ENCODE measurements at regions not wholly inside any gene's neighbourhood (a gene's known extent, or its start where the extent isn't known, plus 50 kb on each side); places are given as distances from the start of the nearest gene placed in this dataset.

DNA sequence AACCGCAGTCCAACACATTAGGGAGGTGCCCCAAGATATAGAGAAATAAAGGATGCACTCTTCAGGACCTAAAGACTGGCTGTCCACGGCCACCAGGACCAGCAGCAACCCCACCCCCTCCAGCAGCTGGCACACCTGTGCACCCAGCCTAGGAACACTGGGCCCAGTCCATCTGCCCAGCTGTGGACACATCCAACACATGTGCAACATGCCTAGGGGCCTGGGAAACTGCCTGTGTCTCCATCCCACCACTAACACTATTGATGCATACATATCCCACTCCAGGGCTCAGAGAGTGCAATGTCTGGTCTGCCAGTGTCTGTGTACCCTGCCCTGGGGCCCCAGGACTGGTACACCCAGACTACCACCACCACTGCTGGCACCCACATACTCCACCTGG is 1781.3 kb downstream of the MAT2B start:
- no peaks in the 10 kb centered on the region for H3K27me3 ChIP-seq
- no peaks in the 10 kb centered on the region for H3K36me3 ChIP-seq (replicated peaks in 1 of 2)
- H3K27ac ChIP-seq = no peak overlapping the region
- intact Hi-C loops (cut with DNase I) = no loop called here
- 61 to 83% (median 76%) methylated on average over 1 to 2 of the region's 2 CpGs for WGBS, 4 donors
- DNase-seq = no peak
- no peak for TF ChIP-seq POLR2A (IDR thresholded peaks at IDR 0.05)
- TF ChIP-seq, protein P1, sequence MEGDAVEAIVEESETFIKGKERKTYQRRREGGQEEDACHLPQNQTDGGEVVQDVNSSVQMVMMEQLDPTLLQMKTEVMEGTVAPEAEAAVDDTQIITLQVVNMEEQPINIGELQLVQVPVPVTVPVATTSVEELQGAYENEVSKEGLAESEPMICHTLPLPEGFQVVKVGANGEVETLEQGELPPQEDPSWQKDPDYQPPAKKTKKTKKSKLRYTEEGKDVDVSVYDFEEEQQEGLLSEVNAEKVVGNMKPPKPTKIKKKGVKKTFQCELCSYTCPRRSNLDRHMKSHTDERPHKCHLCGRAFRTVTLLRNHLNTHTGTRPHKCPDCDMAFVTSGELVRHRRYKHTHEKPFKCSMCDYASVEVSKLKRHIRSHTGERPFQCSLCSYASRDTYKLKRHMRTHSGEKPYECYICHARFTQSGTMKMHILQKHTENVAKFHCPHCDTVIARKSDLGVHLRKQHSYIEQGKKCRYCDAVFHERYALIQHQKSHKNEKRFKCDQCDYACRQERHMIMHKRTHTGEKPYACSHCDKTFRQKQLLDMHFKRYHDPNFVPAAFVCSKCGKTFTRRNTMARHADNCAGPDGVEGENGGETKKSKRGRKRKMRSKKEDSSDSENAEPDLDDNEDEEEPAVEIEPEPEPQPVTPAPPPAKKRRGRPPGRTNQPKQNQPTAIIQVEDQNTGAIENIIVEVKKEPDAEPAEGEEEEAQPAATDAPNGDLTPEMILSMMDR (IDR thresholded peaks at IDR 0.05) = no peak
- no peak overlapping the region for H3K4me3 ChIP-seq
- no peaks in the 10 kb centered on the region for H3K4me1 ChIP-seq (replicated peaks in 1 of 2)
- no peaks in the 10 kb centered on the region for H3K9me3 ChIP-seq (replicated peaks in 1 of 3)

- no peak for DNase-seq
- Histone ChIP-seq H3K4me1 (replicated peaks in 1 of 2) (no peaks in the 10 kb centered on the region), H3K36me3 (replicated peaks in 1 of 2) (no peaks in the 10 kb centered on the region), H3K27me3 (no peaks in the 10 kb centered on the region), H3K9me3 (replicated peaks in 1 of 3) (no peaks in the 10 kb centered on the region), H3K27ac (no peak overlapping the region), H3K4me3 (no peak overlapping the region)
- TF ChIP-seq POLR2A (IDR thresholded peaks at IDR 0.05) = no peak
- intact Hi-C loops (cut with DNase I) = no loop called here
- 26 to 32% (median 30%) methylated on average over 2 of the region's 2 CpGs for WGBS, 4 donors
Measured at GRCh38 chr5:165290535-165290934, 1785.1 kb downstream of the MAT2B start.

GRCh38 chr5:165296401-165297130 is 1791.1 kb downstream of the MAT2B start:
- Histone ChIP-seq H3K4me1 (replicated peaks in 1 of 2) (no peaks in the 10 kb centered on the region), H3K4me3 (no peak overlapping the region), H3K9me3 (replicated peaks in 1 of 3) (no peaks in the 10 kb centered on the region), H3K36me3 (replicated peaks in 1 of 2) (no peaks in the 10 kb centered on the region), H3K27me3 (no peaks in the 10 kb centered on the region), H3K27ac (no peak overlapping the region)
- intact Hi-C loops (cut with DNase I) = no loop called here
- TF ChIP-seq POLR2A (IDR thresholded peaks at IDR 0.05) = no peak
- no peak for DNase-seq
- 77 to 87% (median 78%) methylated on average over 6 of the region's 6 CpGs for WGBS, 4 donors

- 67 to 74% (median 73%) methylated on average over 6 of the region's 6 CpGs for WGBS, 4 donors
- DNase-seq = no peak
- Histone ChIP-seq H3K4me1 (replicated peaks in 1 of 2) (no peaks in the 10 kb centered on the region), H3K9me3 (replicated peaks in 1 of 3) (no peaks in the 10 kb centered on the region), H3K4me3 (no peak overlapping the region), H3K27ac (no peak overlapping the region), H3K27me3 (no peaks in the 10 kb centered on the region), H3K36me3 (replicated peaks in 1 of 2) (no peaks in the 10 kb centered on the region)
- intact Hi-C loops (cut with DNase I) = no loop called here
- TF ChIP-seq, protein P1 (IDR thresholded peaks at IDR 0.05) = no peak
- TF ChIP-seq POLR2A (IDR thresholded peaks at IDR 0.05) = no peak
Measured at GRCh38 chr5:165304193-165304827, 1798.9 kb downstream of the MAT2B start.

- no peak for DNase-seq
- H3K27ac ChIP-seq = no peak overlapping the region
- no peak overlapping the region for H3K4me3 ChIP-seq
- no peaks in the 10 kb centered on the region for H3K4me1 ChIP-seq (replicated peaks in 1 of 2)
- H3K36me3 ChIP-seq (replicated peaks in 1 of 2) = no peaks in the 10 kb centered on the region
- no peaks in the 10 kb centered on the region for H3K27me3 ChIP-seq
- TF ChIP-seq, protein P1 (IDR thresholded peaks at IDR 0.05) = no peak
- WGBS, 4 donors = 43 to 74% (median 64%) methylated on average over 6 of the region's 6 CpGs
- intact Hi-C loops (cut with DNase I) = no loop called here
- H3K9me3 ChIP-seq (replicated peaks in 1 of 3) = no peaks in the 10 kb centered on the region
Measured at GRCh38 chr5:165305596-165305995, 1800.2 kb downstream of the MAT2B start.
